Right cardiac atrium (tissue), 5 donors: ENCODE measurements at regions not wholly inside any gene's neighbourhood (a gene's known extent, or its start where the extent isn't known, plus 50 kb on each side); places are given as distances from the start of the nearest gene placed in this dataset.

ENCODE experiments used
- ATAC-seq, 2 donors: fragments of 200-7000 bp; cut with Tn5 transposase; one replicate each; pipeline versions ENCODE4 v1.8.0 to v1.9.1; 2020; ENCODE audit warnings: moderate library complexity in 2 of 2, mild to moderate bottlenecking in 1 of 2
- DNase-seq, 3 donors: peaks; one replicate each; pipeline ENCODE4 v3.0.0-alpha.2; 2020
- H3K27ac ChIP-seq: one replicate; pipeline ENCODE4 v1.5.1; 2013; ENCODE audit warnings: mild to moderate bottlenecking, low read length, control low read depth, moderate library complexity
- H3K27me3 ChIP-seq: one replicate; pipeline ENCODE4 v1.6.1; 2013; ENCODE audit not compliant: control insufficient read depth, insufficient read depth
- H3K4me1 ChIP-seq: one replicate; pipeline ENCODE4 v1.6.1; 2013; ENCODE audit warnings: low read length; ENCODE audit not compliant: control insufficient read depth, insufficient read depth
- H3K4me3 ChIP-seq: one replicate; pipeline ENCODE4 v1.5.1; 2013; ENCODE audit warnings: low read length, control low read depth
- H3K9me3 ChIP-seq: one replicate; pipeline ENCODE4 v1.6.1; 2013; ENCODE audit warnings: low read length; ENCODE audit not compliant: control insufficient read depth
- WGBS: extraction: QIAGEN DNeasy Blood & Tissue Kit; methylation state at CpG from one replicate; pipeline ENCODE4 v1.1.7; 2013; 5-methylcytosine and 5-hydroxymethylcytosine counted together
- intact Hi-C, 4 donors: fragments of 100-400 bp; cut with DNase I; formaldehyde crosslinking; loops; one replicate each; pipeline versions ENCODE4 v1.11.0 to v1.14.0; 2022 to 2023
- donor health status: healthy with polysubstance abuse.
- donor health status: DM: no; HTN: yes; CAD: no.
- donor health status: DM: no; HTN: no; CAD: no.
- donor health status: DM: no; HTN: yes; CAD: no; lungs with severe emphysema.
- donor health status: DM: yes; HTN: yes; CAD: no.

GRCh38 chr14:75350505-75351060 is 72.0 kb downstream of the FOS start:
- no peaks in the 10 kb centered on the region for H3K9me3 ChIP-seq
- ATAC-seq (no peak), DNase-seq (no peak)
- no peaks in the 10 kb centered on the region for H3K27me3 ChIP-seq
- intact Hi-C loops: no loop called here
- 90% methylated on average over 1 of the region's 1 CpG for WGBS
- no peak overlapping the region for H3K27ac ChIP-seq
- H3K4me1 ChIP-seq: no peaks in the 10 kb centered on the region
- no peak overlapping the region for H3K4me3 ChIP-seq

- Histone ChIP-seq H3K9me3 (no peaks in the 10 kb centered on the region), H3K27me3 (no peaks in the 10 kb centered on the region), H3K4me1 (peaks cover 4% of the 10 kb centered on the region), H3K4me3 (no peak overlapping the region), H3K27ac (no peak overlapping the region)
- DNase-seq (no peak), ATAC-seq (no peak)
- intact Hi-C loops: no loop called here
- WGBS: 91% methylated on average over 3 of the region's 3 CpGs
These were observed 68.7 kb upstream of the JDP2 start for GRCh38 chr14:75359098-75359497.

GRCh38 chr14:75361041-75361440 is 66.8 kb upstream of the JDP2 start:
- intact Hi-C loops: no loop called here
- no peak overlapping the region for H3K27ac ChIP-seq
- H3K4me3 ChIP-seq: no peak overlapping the region
- H3K9me3 ChIP-seq: no peaks in the 10 kb centered on the region
- H3K27me3 ChIP-seq: no peaks in the 10 kb centered on the region
- DNase-seq (no peak), ATAC-seq (no peak)
- H3K4me1 ChIP-seq: peaks cover 5% of the 10 kb centered on the region
- WGBS: 87% methylated on average over 6 of the region's 6 CpGs

- intact Hi-C loops: no loop called here
- Histone ChIP-seq H3K27ac (no peak overlapping the region), H3K4me1 (peaks cover 5% of the 10 kb centered on the region), H3K27me3 (no peaks in the 10 kb centered on the region), H3K4me3 (no peak overlapping the region), H3K9me3 (no peaks in the 10 kb centered on the region)
- DNase-seq (peak; percentile 42 to 76 (median 74)), ATAC-seq (peak; percentile 24 to 35)
- 42% methylated on average over 7 of the region's 7 CpGs for WGBS
These were observed 65.9 kb upstream of the JDP2 start for GRCh38 chr14:75361751-75362433.

- peaks cover 5% of the 10 kb centered on the region for H3K4me1 ChIP-seq
- H3K27me3 ChIP-seq: no peaks in the 10 kb centered on the region
- no peak overlapping the region for H3K27ac ChIP-seq
- ATAC-seq (no peak), DNase-seq (peak in 1 of 3 donors; percentile 38)
- intact Hi-C loops: no loop called here
- 91% methylated on average over 5 of the region's 5 CpGs for WGBS
- H3K4me3 ChIP-seq: no peak overlapping the region
- H3K9me3 ChIP-seq: no peaks in the 10 kb centered on the region
These were observed 64.7 kb upstream of the JDP2 start for GRCh38 chr14:75363130-75363529.

- Histone ChIP-seq H3K27me3 (no peaks in the 10 kb centered on the region), H3K27ac (no peak overlapping the region), H3K4me1 (peaks cover 5% of the 10 kb centered on the region), H3K4me3 (no peak overlapping the region), H3K9me3 (no peaks in the 10 kb centered on the region)
- no peak for DNase-seq
- intact Hi-C loops: no loop called here
- no peak for ATAC-seq
- 74% methylated on average over 4 of the region's 4 CpGs for WGBS
These were observed 64.1 kb upstream of the JDP2 start for GRCh38 chr14:75363570-75364227.

GRCh38 chr14:75365116-75365515 is 62.7 kb upstream of the JDP2 start:
- Histone ChIP-seq H3K4me3 (no peak overlapping the region), H3K9me3 (no peaks in the 10 kb centered on the region), H3K27ac (no peak overlapping the region), H3K4me1 (peaks cover 5% of the 10 kb centered on the region), H3K27me3 (no peaks in the 10 kb centered on the region)
- ATAC-seq: no peak
- intact Hi-C loops: no loop called here
- WGBS: 70% methylated on average over 2 of the region's 2 CpGs
- no peak for DNase-seq

- Histone ChIP-seq H3K4me1 (peaks cover 5% of the 10 kb centered on the region), H3K27me3 (no peaks in the 10 kb centered on the region), H3K9me3 (no peaks in the 10 kb centered on the region), H3K27ac (no peak overlapping the region), H3K4me3 (no peak overlapping the region)
- DNase-seq: no peak
- peak in 1 of 2 donors; percentile 41 for ATAC-seq
- WGBS: 69% methylated on average over 5 of the region's 5 CpGs
- intact Hi-C loops: no loop called here
These were observed 60.9 kb upstream of the JDP2 start for GRCh38 chr14:75366963-75367362.

- 96% methylated on average over 1 of the region's 1 CpG for WGBS
- DNase-seq: no peak
- no peaks in the 10 kb centered on the region for H3K9me3 ChIP-seq
- intact Hi-C loops: no loop called here
- no peak overlapping the region for H3K4me3 ChIP-seq
- no peak overlapping the region for H3K27ac ChIP-seq
- ATAC-seq: no peak
- peaks cover 7% of the 10 kb centered on the region for H3K4me1 ChIP-seq
- H3K27me3 ChIP-seq: no peaks in the 10 kb centered on the region
These were observed 59.5 kb upstream of the JDP2 start for GRCh38 chr14:75368333-75368732.

GRCh38 chr14:75369506-75369905 is 58.3 kb upstream of the JDP2 start:
- Histone ChIP-seq H3K4me3 (no peak overlapping the region), H3K27me3 (no peaks in the 10 kb centered on the region), H3K4me1 (peaks cover 4% of the 10 kb centered on the region), H3K27ac (no peak overlapping the region), H3K9me3 (no peaks in the 10 kb centered on the region)
- DNase-seq: no peak
- ATAC-seq: peak in 1 of 2 donors; percentile 44
- intact Hi-C loops: no loop called here
- 80% methylated on average over 1 of the region's 1 CpG for WGBS

GRCh38 chr14:75370416-75371205 is 57.2 kb upstream of the JDP2 start:
- Histone ChIP-seq H3K4me3 (no peak overlapping the region), H3K27ac (no peak overlapping the region), H3K4me1 (peaks cover 4% of the 10 kb centered on the region), H3K27me3 (no peaks in the 10 kb centered on the region), H3K9me3 (no peaks in the 10 kb centered on the region)
- DNase-seq (no peak), ATAC-seq (peak in 1 of 2 donors; percentile 34)
- intact Hi-C loops: no loop called here
- 96% methylated on average over 2 of the region's 2 CpGs for WGBS
